GM21360 (cell line): ENCODE measurements at regions not wholly inside any gene's neighbourhood (a gene's known extent, or its start where the extent isn't known, plus 50 kb on each side); places are given as distances from the start of the nearest gene placed in this dataset.
A peak's percentile ranks its signal among the peaks of the same experiment; 100 is the strongest.
"Not testable (repeated sequence)": the region's sequence is repeated elsewhere in the genome, so short reads cannot be mapped to it uniquely, and the experiment has no call there.

Experiments used
- ATAC-seq: cut with Tn5 transposase; IDR thresholded peaks from one replicate; pipeline ENCODE4 v1.9.1; 2021; ENCODE audit warnings: mild to moderate bottlenecking, moderate library complexity; ENCODE audit not compliant: unreplicated experiment

GRCh38 chr3:8387571-8387970 is 114.1 kb upstream of the LMCD1 start:
- ATAC-seq, result no peak

GRCh38 chr3:8399686-8400085 is 101.9 kb upstream of the LMCD1 start:
- no peak for ATAC-seq

DNA sequence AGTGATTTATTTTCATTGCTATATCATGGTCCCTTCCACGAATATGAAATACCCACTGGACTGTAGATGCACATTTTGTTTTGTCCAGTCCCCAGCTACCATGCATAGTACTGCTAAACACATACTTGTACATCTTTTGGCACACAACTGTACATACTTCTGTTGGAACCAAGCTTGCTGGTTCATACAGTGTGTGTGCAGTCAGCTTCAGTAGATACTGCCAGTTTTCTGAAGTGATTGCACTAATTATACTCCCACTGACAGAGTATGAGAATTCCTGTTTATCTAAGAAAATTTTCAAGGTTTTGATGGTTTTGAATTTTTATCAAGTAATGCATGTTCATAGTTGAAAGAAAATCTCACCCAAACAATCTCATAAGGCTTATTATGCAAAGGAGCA is 100.7 kb upstream of the LMCD1 start:
- ATAC-seq, result no peak

DNA sequence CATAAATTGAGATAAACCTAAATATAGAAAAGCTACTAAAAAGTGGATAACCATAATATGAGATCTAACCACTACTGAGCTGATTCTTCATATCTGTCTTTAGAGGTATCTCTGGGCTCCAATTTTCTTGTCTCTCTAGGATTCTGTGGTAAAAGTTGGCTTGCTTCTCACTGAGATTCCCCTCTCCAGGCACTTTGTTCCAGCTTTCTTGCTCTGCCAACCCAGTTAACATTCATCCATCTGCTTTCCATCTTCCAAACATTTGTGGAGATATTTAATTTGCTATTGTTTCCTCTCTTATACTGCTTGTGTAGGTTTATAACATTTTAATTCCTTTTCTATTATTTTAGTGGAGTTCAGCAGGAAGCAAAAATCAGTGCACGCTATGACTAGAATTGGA is 97.6 kb upstream of the LMCD1 start:
- no peak for ATAC-seq

GRCh38 chr3:8405144-8405543 is 96.5 kb upstream of the LMCD1 start:
- no peak for ATAC-seq

DNA sequence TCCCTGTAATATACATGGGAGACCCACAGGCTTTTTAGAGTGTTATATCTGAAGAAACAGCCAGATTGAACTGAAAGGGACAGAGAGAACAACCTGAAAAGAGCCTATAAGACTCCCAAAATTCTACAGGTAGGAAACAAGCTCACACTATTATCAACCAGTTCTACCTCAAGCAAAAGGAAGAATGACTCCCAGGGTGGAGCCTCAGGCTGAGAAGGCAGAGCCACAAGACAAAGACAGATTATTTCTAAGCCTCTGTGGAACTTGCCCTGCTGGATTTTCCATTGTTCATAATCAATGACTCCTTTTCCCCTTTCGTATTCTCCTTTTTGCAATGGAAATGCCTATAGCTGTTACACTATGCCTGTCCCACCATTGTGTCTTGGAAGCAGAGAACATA is 95.1 kb upstream of the LMCD1 start:
- ATAC-seq, result no peak

- no peak for ATAC-seq
Measured at GRCh38 chr3:8413337-8413926, 88.2 kb upstream of the LMCD1 start.

GRCh38 chr3:8416965-8417364 is 84.7 kb upstream of the LMCD1 start:
- no peak for ATAC-seq

- no peak for ATAC-seq
Measured at GRCh38 chr3:8420612-8421011, 81.0 kb upstream of the LMCD1 start.

- ATAC-seq, result no peak
Measured at GRCh38 chr3:8421267-8421666, 80.4 kb upstream of the LMCD1 start.

- ATAC-seq, result no peak
Measured at GRCh38 chr3:8421711-8422110, 79.9 kb upstream of the LMCD1 start.

DNA sequence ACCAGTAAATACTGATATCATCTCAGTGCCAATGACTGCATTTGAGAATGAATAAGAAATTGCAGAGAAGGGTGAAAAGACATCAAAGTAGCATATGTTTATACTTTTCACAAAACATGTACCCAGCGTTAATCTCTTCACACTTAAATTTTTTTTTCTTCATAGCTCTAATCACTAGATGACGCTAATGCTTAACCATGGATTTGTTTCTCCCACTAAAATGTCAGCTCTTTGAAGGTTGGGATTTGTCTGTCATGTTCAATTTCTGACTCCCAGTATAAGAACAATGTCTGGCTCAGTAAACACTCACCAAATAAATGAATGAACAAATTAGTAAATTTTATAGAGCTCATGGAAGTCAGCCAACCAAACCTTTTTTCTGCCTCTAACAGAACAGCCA is 78.3 kb upstream of the LMCD1 start:
- ATAC-seq, result no peak

GRCh38 chr3:8424281-8424680 is 77.3 kb upstream of the LMCD1 start:
- no peak for ATAC-seq

- ATAC-seq, result no peak
Measured at GRCh38 chr3:8436661-8437287, 64.8 kb upstream of the LMCD1 start.

GRCh38 chr3:8438507-8439079 is 63.0 kb upstream of the LMCD1 start:
- ATAC-seq, result no peak

GRCh38 chr3:8440142-8440541 is 61.5 kb upstream of the LMCD1 start:
- ATAC-seq, result not testable (repeated sequence)

GRCh38 chr3:8441969-8442559 is 59.6 kb upstream of the LMCD1 start:
- ATAC-seq, result no peak

DNA sequence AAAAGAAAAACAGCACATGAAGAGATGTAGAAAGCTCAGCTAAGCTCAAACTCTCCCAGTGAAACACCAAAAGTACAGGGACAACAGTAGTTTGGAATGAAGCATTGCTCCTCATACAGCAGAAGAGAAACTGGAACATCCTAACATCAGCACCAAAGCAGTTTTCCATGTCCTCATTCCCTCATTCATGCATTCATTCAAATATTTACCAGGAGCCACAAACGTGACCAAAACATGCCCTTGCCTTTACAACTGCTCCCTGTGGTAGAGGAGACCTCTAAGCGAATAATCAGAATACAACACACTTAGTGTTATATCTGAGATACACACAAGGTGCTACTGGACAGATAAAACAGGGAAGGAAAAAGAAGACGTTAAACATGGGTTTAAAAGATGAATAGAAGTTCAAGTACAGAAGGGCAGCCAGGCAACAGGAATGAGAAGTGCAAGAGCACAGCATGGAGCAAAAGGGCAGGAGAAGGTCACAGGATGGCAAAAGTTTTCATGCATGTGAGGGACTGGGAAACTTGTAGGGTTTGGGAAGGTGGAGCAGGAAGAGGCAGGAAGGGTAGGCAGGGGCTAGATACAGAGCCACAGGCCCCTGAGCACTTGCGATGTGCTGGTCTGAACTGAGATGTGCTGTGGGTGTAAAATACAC is 58.5 kb upstream of the LMCD1 start:
- ATAC-seq, result no peak

- peak; percentile 72 for ATAC-seq
Measured at GRCh38 chr3:8443829-8444791, 57.5 kb upstream of the LMCD1 start.

- no peak for ATAC-seq
Measured at GRCh38 chr3:8444883-8445282, 56.7 kb upstream of the LMCD1 start.

DNA sequence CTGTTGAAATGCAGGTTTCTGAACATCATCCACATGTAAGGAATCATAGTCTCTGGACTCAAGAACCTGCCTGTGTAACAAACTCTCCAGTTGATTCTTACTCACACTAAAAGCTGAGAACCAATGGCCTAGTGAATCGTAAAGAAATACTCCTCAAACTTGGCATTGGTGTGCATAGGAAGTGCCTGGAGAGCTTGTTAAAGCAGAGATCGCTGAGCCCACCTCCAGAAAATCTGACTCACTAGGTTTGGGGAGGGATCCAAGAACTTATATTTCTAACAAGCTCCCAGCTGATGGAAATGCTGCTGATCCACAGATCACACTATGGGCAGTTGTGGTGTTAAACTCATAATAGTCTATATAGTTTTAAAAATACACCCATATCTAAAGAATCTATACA is 55.8 kb upstream of the LMCD1 start:
- no peak for ATAC-seq
